ENCODE measurements at regions not wholly inside any gene's neighbourhood (a gene's known extent, or its start where the extent isn't known, plus 50 kb on each side); places are given as distances from the start of the nearest gene placed in this dataset.
"Not testable (repeated sequence)": the region's sequence is repeated elsewhere in the genome, so short reads cannot be mapped to it uniquely, and the experiment has no call there.

DNA sequence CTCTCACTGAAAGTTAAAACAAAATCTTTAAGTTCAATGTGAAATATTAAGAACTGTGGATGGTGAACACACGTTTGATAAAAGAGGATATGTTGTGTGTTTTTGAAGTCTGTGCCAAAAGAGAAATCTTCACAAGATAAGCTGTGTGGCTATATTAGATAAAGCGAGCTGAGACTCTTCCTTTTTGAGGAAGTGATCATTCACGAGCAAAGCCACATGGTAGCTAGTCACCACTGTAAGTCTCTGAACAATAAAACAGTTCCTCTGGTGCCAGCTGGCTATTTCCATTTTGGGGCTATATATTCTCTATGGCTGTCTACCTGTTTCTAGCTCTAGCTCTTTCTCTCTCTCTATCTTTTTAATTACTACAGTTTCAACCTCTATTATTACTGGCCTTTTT is 1849.2 kb upstream of the C9orf72 start (continued):
- TF ChIP-seq POLR2AphosphoS5 (IDR thresholded peaks at IDR 0.05; ENCODE audit: low read depth, low read length) (no peak), JUND (IDR thresholded peaks at IDR 0.05) (no peak), RAD21 (IDR thresholded peaks at IDR 0.05; ENCODE audit: low read depth) (no peak), SIN3A (IDR thresholded peaks at IDR 0.05; ENCODE audit: low read depth) (no peak), POLR2A (IDR thresholded peaks at IDR 0.05; ENCODE audit: borderline replicate concordance, extremely low read depth, insufficient read depth, insufficient read length) (no peak), SRF (IDR thresholded peaks at IDR 0.05; ENCODE audit: low read depth) (no peak)

DNA sequence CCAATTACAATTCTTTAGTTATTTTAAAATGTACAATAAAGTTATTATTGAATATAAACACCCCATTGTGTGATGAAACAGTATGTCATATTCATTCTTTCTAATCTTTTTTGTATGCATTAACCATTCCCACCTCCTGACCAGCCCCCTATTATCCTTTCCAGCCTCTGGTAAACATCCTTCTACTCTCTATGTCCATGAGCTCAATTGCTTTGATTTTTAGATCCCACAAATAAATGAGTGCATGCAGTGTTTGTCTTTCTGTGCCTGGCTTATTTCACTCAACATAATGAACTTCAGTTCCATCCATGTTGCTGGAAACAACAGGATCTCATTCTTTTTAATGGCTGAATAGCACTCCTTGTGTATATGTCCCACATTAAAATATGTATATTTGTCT is 1858.9 kb upstream of the C9orf72 start:
- BruUV-seq (replicated peaks), result no TSS peak
- Histone ChIP-seq H2AFZ (ENCODE audit: low read depth, low read length, poor library complexity, severe bottlenecking) (no peak overlapping the region), H3K79me2 (ENCODE audit: insufficient read depth, low read length) (no peaks in the 10 kb centered on the region), H3K27me3 (ENCODE audit: insufficient read depth, low read length) (no peaks in the 10 kb centered on the region), H4K20me1 (ENCODE audit: insufficient read depth) (no peaks in the 10 kb centered on the region), H3K4me1 (ENCODE audit: control insufficient read depth in 1 of 2, insufficient read depth in 2 of 2, low read length in 2 of 2) (no peaks in the 10 kb centered on the region), H3K27ac (ENCODE audit: low read depth, low read length) (no peak overlapping the region), H3K9ac (ENCODE audit: low read length) (no peak overlapping the region), H3K9me3 (ENCODE audit: control insufficient read depth in 1 of 2, insufficient read depth in 1 of 2, low read depth in 1 of 2, low read length in 2 of 2) (0 out of 4 replicates have a peak, but pooled peaks cover 0 to 2% of the 10 kb centered on the region in 2 experiments), H3K9me2 (ENCODE audit: insufficient read depth) (no peaks in the 10 kb centered on the region), H3K36me3 (ENCODE audit: control insufficient read depth in 1 of 2, insufficient read depth in 2 of 2, low read length in 2 of 2) (no peaks in the 10 kb centered on the region), H3K4me2 (ENCODE audit: low read length) (no peak overlapping the region), H3K4me3 (replicated peaks in 1 of 2; ENCODE audit: low read depth in 1 of 2, low read length in 2 of 2) (no peak overlapping the region)
- ATAC-seq, result no peak
- ChIA-PET RAD21 (ENCODE audit: low non-redundant PET in 1 of 2, low total read pairs in 2 of 2, uncharacterized antibody in 2 of 2, unreplicated experiment in 2 of 2) (no interaction called here), CTCF (no interaction called here), POLR2A (no interaction called here)
- no peak for DNase-seq (ENCODE audit: low read depth, low spot score)
- intact Hi-C loops (cut with micrococcal nuclease), result no loop called here
- TF ChIP-seq, protein P1, sequence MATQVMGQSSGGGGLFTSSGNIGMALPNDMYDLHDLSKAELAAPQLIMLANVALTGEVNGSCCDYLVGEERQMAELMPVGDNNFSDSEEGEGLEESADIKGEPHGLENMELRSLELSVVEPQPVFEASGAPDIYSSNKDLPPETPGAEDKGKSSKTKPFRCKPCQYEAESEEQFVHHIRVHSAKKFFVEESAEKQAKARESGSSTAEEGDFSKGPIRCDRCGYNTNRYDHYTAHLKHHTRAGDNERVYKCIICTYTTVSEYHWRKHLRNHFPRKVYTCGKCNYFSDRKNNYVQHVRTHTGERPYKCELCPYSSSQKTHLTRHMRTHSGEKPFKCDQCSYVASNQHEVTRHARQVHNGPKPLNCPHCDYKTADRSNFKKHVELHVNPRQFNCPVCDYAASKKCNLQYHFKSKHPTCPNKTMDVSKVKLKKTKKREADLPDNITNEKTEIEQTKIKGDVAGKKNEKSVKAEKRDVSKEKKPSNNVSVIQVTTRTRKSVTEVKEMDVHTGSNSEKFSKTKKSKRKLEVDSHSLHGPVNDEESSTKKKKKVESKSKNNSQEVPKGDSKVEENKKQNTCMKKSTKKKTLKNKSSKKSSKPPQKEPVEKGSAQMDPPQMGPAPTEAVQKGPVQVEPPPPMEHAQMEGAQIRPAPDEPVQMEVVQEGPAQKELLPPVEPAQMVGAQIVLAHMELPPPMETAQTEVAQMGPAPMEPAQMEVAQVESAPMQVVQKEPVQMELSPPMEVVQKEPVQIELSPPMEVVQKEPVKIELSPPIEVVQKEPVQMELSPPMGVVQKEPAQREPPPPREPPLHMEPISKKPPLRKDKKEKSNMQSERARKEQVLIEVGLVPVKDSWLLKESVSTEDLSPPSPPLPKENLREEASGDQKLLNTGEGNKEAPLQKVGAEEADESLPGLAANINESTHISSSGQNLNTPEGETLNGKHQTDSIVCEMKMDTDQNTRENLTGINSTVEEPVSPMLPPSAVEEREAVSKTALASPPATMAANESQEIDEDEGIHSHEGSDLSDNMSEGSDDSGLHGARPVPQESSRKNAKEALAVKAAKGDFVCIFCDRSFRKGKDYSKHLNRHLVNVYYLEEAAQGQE (IDR thresholded peaks at IDR 0.05; ENCODE audit: low read depth), result no peak
- no peak for TF ChIP-seq POLR2A (IDR thresholded peaks at IDR 0.05; ENCODE audit: borderline replicate concordance, extremely low read depth, insufficient read depth, insufficient read length)

DNA sequence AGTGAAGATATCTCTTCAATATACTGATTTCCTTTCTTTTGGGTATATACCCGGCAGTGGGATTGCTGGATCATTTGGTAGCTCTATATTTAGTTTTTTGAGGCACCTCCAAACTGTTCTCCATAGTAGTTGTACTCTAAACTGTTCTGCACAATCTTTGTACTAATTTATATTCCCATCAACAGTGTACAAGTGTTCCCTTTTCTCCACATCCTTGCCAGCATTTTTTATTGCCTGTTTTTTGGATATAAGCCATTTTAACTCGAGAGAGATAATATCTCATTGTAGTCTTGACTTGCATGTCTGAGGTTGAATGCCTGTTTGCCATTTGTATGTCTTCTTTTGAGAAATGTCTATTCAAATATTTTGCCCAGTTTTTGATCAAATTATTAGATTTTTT is 1859.4 kb upstream of the C9orf72 start:
- H3K79me2 ChIP-seq (ENCODE audit: insufficient read depth, low read length); H2AFZ ChIP-seq (ENCODE audit: low read depth, low read length, poor library complexity, severe bottlenecking); H3K9me3 ChIP-seq (ENCODE audit: control insufficient read depth in 1 of 2, insufficient read depth in 1 of 2, low read depth in 1 of 2, low read length in 2 of 2); CTCF ChIA-PET; H3K4me3 ChIP-seq (replicated peaks in 1 of 2; ENCODE audit: low read depth in 1 of 2, low read length in 2 of 2); H3K27me3 ChIP-seq (ENCODE audit: insufficient read depth, low read length); ATAC-seq; H4K20me1 ChIP-seq (ENCODE audit: insufficient read depth); intact Hi-C loops (cut with micrococcal nuclease); H3K4me1 ChIP-seq (ENCODE audit: control insufficient read depth in 1 of 2, insufficient read depth in 2 of 2, low read length in 2 of 2); RAD21 ChIA-PET (ENCODE audit: low non-redundant PET in 1 of 2, low total read pairs in 2 of 2, uncharacterized antibody in 2 of 2, unreplicated experiment in 2 of 2); BruUV-seq (replicated peaks); H3K9me2 ChIP-seq (ENCODE audit: insufficient read depth); H3K36me3 ChIP-seq (ENCODE audit: control insufficient read depth in 1 of 2, insufficient read depth in 2 of 2, low read length in 2 of 2); H3K9ac ChIP-seq (ENCODE audit: low read length); POLR2A ChIA-PET; H3K4me2 ChIP-seq (ENCODE audit: low read length); DNase-seq (ENCODE audit: low read depth, low spot score); H3K27ac ChIP-seq (ENCODE audit: low read depth, low read length): not testable (repeated sequence)
